ENCODE measurements at regions not wholly inside any gene's neighbourhood (a gene's known extent, or its start where the extent isn't known, plus 50 kb on each side); places are given as distances from the start of the nearest gene placed in this dataset.

- TF ChIP-seq CTCF (IDR thresholded peaks at IDR 0.05; ENCODE audit: low read length) = no peak
- TF ChIP-seq EZH2 (optimal IDR thresholded peaks at IDR 0.05; ENCODE audit: low read depth, low read length) = no peak
Observed at GRCh38 chr13:78067290-78067689, 148.7 kb upstream of the EDNRB start.

Measured in MM.1S (cell line).